ENCODE measurements at regions not wholly inside any gene's neighbourhood (a gene's known extent, or its start where the extent isn't known, plus 50 kb on each side); places are given as distances from the start of the nearest gene placed in this dataset.

GRCh38 chr19:29337029-29337428 lies 124.1 kb upstream of the UQCRFS1 start:
- H3K4me3 ChIP-seq (ENCODE audit: low read depth, low read length): no peak overlapping the region
- TF ChIP-seq CTCF (IDR thresholded peaks at IDR 0.05; ENCODE audit: insufficient read depth, low read length, missing control alignments): no peak
- DNase-seq (ENCODE audit: low read depth, low spot score): no peak
- ChIA-PET CTCF (no interaction called here), POLR2A (no interaction called here)

GRCh38 chr19:29338480-29338879 lies 125.5 kb upstream of the UQCRFS1 start:
- no peak for TF ChIP-seq CTCF (IDR thresholded peaks at IDR 0.05; ENCODE audit: insufficient read depth, low read length, missing control alignments)
- DNase-seq (ENCODE audit: low read depth, low spot score): no peak
- POLR2A ChIA-PET: no interaction called here
- H3K4me3 ChIP-seq (ENCODE audit: low read depth, low read length): no peak overlapping the region
- CTCF ChIA-PET: no interaction called here

GRCh38 chr19:29342721-29343120 lies 129.8 kb upstream of the UQCRFS1 start:
- POLR2A ChIA-PET: no interaction called here
- H3K4me3 ChIP-seq (ENCODE audit: low read depth, low read length): no peak overlapping the region
- TF ChIP-seq CTCF (IDR thresholded peaks at IDR 0.05; ENCODE audit: insufficient read depth, low read length, missing control alignments): no peak
- no peak for DNase-seq (ENCODE audit: low read depth, low spot score)
- CTCF ChIA-PET: no interaction called here

GRCh38 chr19:29364224-29364726 lies 151.3 kb upstream of the UQCRFS1 start:
- no peak for TF ChIP-seq CTCF (IDR thresholded peaks at IDR 0.05; ENCODE audit: insufficient read depth, low read length, missing control alignments)
- H3K4me3 ChIP-seq (ENCODE audit: low read depth, low read length): no peak overlapping the region
- ChIA-PET POLR2A (no interaction called here), CTCF (no interaction called here)
- DNase-seq (ENCODE audit: low read depth, low spot score): no peak

- ChIA-PET CTCF (no interaction called here), POLR2A (no interaction called here)
- TF ChIP-seq CTCF (IDR thresholded peaks at IDR 0.05; ENCODE audit: insufficient read depth, low read length, missing control alignments): no peak
These were observed 152.0 kb upstream of the UQCRFS1 start for GRCh38 chr19:29364999-29365398.

GRCh38 chr19:29365836-29366417 lies 153.0 kb upstream of the UQCRFS1 start:
- ChIA-PET POLR2A (no interaction called here), CTCF (no interaction called here)
- no peak for DNase-seq (ENCODE audit: low read depth, low spot score)
- no peak overlapping the region for H3K4me3 ChIP-seq (ENCODE audit: low read depth, low read length)
- no peak for TF ChIP-seq CTCF (IDR thresholded peaks at IDR 0.05; ENCODE audit: insufficient read depth, low read length, missing control alignments)

More at GRCh38 chr19:29364999-29365398, 152.0 kb upstream of the UQCRFS1 start:
- H3K4me3 ChIP-seq (ENCODE audit: low read depth, low read length): no peak overlapping the region
- no peak for DNase-seq (ENCODE audit: low read depth, low spot score)

All from AG04449 (cell line).